HepG2 (cell line): ENCODE measurements at regions not wholly inside any gene's neighbourhood (a gene's known extent, or its start where the extent isn't known, plus 50 kb on each side); places are given as distances from the start of the nearest gene placed in this dataset.

Source experiments
- IRF1 ChIP-seq: sonication (generic); formaldehyde crosslinking; IDR thresholded peaks from 2 replicates; pipeline ENCODE4 v1.4.0; 2020; ENCODE audit warnings: low read depth, mild to moderate bottlenecking, missing genetic modification reagents
- POLR2A ChIP-seq, 2 experiments: IDR thresholded peaks; 2 replicates each; pipeline ENCODE4 v1.6.1; 2011; ENCODE audit warnings: low read depth in 2 of 2, low read length in 2 of 2, mild to moderate bottlenecking in 1 of 2, moderate library complexity in 1 of 2; ENCODE audit not compliant: insufficient read depth in 1 of 2
- ZNF337 ChIP-seq: sonication (generic); formaldehyde crosslinking; IDR thresholded peaks from 2 replicates; pipeline ENCODE4 v1.5.1; 2020; ENCODE audit warnings: missing genetic modification reagents, low read depth, mild to moderate bottlenecking, borderline replicate concordance
- ZNF44 ChIP-seq: sonication (generic); formaldehyde crosslinking; IDR thresholded peaks from 2 replicates; pipeline ENCODE4 v1.5.1; 2020; ENCODE audit warnings: mild to moderate bottlenecking, missing genetic modification reagents

GRCh38 chr2:18426174-18426573 is 134.3 kb downstream of the RDH14 start:
- TF ChIP-seq ZNF337 = no peak
- TF ChIP-seq ZNF44 (CRISPR knock-in tag) = no peak
- TF ChIP-seq POLR2A (IDR thresholded peaks at IDR 0.05; ENCODE audit: insufficient read depth in 1 of 2, low read depth in 2 of 2, low read length in 2 of 2) = no peak
- TF ChIP-seq IRF1 (CRISPR knock-in tag) = no peak
